Panc1 (cell line): ENCODE measurements at regions not wholly inside any gene's neighbourhood (a gene's known extent, or its start where the extent isn't known, plus 50 kb on each side); places are given as distances from the start of the nearest gene placed in this dataset.

Experiments used
- POLR2AphosphoS5 ChIP-seq: IDR thresholded peaks from 2 replicates; pipeline ENCODE4 v1.6.1; 2012; ENCODE audit warnings: mild to moderate bottlenecking, low read depth, low read length, moderate library complexity
- SIN3A ChIP-seq: IDR thresholded peaks from 2 replicates; pipeline ENCODE4 v1.6.1; 2012; ENCODE audit warnings: low read depth, mild to moderate bottlenecking, low read length, moderate library complexity, borderline replicate concordance; ENCODE audit not compliant: insufficient read depth
- TF ChIP-seq, protein P1 (sequence below): fragments of 450-650 bp; IDR thresholded peaks from 2 replicates; pipeline ENCODE4 v1.5.1; 2017; ENCODE audit warnings: mild to moderate bottlenecking
- TF ChIP-seq, protein P2 (sequence below), 2 experiments: IDR thresholded peaks; 2 replicates each; pipeline ENCODE4 v1.6.1; 2011 to 2012; ENCODE audit warnings: low read depth in 2 of 2, control low read depth in 1 of 2, low read length in 1 of 2, mild to moderate bottlenecking in 1 of 2, moderate library complexity in 1 of 2; ENCODE audit not compliant: insufficient read depth in 1 of 2

DNA sequence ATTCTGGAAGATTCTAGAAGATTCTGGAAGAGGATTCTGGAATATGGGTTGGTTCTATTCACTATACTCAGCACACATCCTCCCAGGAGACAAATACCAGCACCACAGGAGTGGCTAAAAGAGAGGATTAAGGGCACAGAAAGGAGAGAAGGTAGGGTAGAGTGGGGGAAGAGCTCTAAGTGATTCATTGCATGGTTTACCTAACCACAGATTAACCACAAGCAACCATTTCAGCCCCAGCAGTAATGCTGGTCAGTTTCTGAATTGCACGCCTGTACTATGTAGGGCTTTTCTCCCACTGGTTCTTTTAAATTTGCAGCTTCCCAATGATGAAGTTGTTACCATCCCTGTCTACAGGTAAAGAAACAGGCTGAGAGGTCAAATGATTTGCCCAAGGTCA is 192.7 kb upstream of the PMEPA1 start:
- TF ChIP-seq, protein P1, sequence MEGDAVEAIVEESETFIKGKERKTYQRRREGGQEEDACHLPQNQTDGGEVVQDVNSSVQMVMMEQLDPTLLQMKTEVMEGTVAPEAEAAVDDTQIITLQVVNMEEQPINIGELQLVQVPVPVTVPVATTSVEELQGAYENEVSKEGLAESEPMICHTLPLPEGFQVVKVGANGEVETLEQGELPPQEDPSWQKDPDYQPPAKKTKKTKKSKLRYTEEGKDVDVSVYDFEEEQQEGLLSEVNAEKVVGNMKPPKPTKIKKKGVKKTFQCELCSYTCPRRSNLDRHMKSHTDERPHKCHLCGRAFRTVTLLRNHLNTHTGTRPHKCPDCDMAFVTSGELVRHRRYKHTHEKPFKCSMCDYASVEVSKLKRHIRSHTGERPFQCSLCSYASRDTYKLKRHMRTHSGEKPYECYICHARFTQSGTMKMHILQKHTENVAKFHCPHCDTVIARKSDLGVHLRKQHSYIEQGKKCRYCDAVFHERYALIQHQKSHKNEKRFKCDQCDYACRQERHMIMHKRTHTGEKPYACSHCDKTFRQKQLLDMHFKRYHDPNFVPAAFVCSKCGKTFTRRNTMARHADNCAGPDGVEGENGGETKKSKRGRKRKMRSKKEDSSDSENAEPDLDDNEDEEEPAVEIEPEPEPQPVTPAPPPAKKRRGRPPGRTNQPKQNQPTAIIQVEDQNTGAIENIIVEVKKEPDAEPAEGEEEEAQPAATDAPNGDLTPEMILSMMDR = no peak
- TF ChIP-seq, protein P2, sequence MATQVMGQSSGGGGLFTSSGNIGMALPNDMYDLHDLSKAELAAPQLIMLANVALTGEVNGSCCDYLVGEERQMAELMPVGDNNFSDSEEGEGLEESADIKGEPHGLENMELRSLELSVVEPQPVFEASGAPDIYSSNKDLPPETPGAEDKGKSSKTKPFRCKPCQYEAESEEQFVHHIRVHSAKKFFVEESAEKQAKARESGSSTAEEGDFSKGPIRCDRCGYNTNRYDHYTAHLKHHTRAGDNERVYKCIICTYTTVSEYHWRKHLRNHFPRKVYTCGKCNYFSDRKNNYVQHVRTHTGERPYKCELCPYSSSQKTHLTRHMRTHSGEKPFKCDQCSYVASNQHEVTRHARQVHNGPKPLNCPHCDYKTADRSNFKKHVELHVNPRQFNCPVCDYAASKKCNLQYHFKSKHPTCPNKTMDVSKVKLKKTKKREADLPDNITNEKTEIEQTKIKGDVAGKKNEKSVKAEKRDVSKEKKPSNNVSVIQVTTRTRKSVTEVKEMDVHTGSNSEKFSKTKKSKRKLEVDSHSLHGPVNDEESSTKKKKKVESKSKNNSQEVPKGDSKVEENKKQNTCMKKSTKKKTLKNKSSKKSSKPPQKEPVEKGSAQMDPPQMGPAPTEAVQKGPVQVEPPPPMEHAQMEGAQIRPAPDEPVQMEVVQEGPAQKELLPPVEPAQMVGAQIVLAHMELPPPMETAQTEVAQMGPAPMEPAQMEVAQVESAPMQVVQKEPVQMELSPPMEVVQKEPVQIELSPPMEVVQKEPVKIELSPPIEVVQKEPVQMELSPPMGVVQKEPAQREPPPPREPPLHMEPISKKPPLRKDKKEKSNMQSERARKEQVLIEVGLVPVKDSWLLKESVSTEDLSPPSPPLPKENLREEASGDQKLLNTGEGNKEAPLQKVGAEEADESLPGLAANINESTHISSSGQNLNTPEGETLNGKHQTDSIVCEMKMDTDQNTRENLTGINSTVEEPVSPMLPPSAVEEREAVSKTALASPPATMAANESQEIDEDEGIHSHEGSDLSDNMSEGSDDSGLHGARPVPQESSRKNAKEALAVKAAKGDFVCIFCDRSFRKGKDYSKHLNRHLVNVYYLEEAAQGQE (IDR thresholded peaks at IDR 0.05; ENCODE audit: insufficient read depth in 1 of 2, low read depth in 2 of 2, low read length in 1 of 2) = no peak
- TF ChIP-seq POLR2AphosphoS5 (no peak), SIN3A (no peak)
